ENCODE measurements at regions not wholly inside any gene's neighbourhood (a gene's known extent, or its start where the extent isn't known, plus 50 kb on each side); places are given as distances from the start of the nearest gene placed in this dataset.

DNA sequence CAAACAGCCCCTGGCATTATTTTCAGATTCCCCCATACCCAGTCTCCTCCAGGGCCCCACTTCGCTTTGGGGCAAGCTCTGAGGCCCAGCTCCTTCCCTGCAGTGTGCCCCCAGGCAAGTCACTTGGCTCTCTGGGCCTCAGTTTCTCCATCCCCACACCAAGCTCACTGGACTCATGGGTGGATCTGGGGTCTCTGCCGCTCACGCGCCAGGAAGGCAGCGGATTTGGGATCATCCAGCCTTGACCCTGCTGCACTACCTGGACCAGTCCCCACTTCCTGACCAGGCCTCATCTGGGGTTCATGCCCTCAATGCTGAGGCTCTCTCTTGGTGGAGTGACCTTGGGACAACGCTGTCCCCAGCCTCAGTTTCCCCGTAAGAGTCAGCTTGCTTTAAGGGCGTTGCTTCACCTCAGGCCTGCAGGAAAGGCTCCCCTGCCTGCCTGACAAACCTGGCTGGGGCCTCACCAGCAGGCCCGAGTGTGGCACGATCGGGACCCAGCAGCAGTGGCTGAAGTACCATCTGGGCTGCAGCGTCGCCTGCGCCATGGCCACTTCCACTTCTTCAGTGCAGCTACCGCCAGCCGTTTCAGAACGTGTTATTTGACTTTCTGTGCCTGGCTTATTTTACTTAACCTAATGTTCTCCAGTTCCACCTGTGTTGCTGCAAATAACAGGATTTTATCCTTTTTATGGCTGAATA is 519.6 kb upstream of the SEMA6A start:
- H3K36me3 Mint-ChIP-seq = no peaks in the 10 kb centered on the region
- H3K4me3 Mint-ChIP-seq = no peak overlapping the region
- no peaks in the 10 kb centered on the region for H3K4me1 Mint-ChIP-seq (ENCODE audit: low read depth)
- H3K27ac Mint-ChIP-seq = no peak overlapping the region
- peaks cover 4% of the 10 kb centered on the region for H3K9me3 Mint-ChIP-seq (ENCODE audit: low read depth)
- H3K27me3 Mint-ChIP-seq = no peaks in the 10 kb centered on the region

DNA sequence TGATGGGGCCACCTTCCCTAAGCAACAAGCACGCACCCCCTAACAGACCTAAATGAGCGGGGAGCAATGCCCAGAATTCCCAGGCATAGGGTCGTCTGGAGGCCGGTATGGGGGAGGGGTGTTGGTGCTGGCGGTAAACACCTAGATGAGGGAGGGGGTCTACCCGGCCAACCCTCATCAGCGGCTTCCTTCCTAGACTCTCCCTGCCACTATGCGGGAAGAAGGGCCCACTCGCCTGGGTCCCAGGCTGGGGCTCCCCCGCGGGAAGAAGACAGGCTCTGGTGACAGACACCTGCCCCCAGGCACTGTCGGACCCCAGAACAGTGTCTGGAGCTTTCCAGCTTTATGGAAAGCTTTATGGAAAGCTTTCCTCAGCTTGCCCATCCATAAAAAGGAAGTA is 519.0 kb upstream of the SEMA6A start:
- peaks cover 4% of the 10 kb centered on the region for H3K9me3 Mint-ChIP-seq (ENCODE audit: low read depth)
- no peak overlapping the region for H3K27ac Mint-ChIP-seq
- no peak overlapping the region for H3K4me3 Mint-ChIP-seq
- no peaks in the 10 kb centered on the region for H3K27me3 Mint-ChIP-seq
- H3K36me3 Mint-ChIP-seq = no peaks in the 10 kb centered on the region
- no peaks in the 10 kb centered on the region for H3K4me1 Mint-ChIP-seq (ENCODE audit: low read depth)

DNA sequence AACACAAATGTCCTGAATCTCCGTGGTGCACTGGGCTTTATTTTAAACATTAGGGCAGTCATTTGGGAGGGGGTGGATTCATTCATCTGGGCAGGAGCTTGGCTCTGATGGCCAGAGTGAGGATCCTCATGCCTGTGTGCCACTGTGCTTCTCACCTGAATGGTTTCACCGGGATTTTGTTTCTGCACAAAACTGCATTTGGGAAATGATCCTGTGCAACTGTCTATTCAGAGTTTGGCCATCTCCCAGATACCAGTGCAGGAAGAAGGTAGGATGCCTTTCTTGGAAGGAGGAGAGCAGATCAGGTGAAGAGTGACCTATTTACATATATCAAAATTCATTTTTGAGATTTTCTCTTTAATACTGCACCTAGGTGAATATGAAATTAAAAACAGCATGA is 514.4 kb upstream of the SEMA6A start:
- H3K36me3 Mint-ChIP-seq = no peaks in the 10 kb centered on the region
- no peaks in the 10 kb centered on the region for H3K4me1 Mint-ChIP-seq (ENCODE audit: low read depth)
- H3K27ac Mint-ChIP-seq = no peak overlapping the region
- H3K4me3 Mint-ChIP-seq = no peak overlapping the region
- no peaks in the 10 kb centered on the region for H3K27me3 Mint-ChIP-seq
- no peaks in the 10 kb centered on the region for H3K9me3 Mint-ChIP-seq (ENCODE audit: low read depth)

DNA sequence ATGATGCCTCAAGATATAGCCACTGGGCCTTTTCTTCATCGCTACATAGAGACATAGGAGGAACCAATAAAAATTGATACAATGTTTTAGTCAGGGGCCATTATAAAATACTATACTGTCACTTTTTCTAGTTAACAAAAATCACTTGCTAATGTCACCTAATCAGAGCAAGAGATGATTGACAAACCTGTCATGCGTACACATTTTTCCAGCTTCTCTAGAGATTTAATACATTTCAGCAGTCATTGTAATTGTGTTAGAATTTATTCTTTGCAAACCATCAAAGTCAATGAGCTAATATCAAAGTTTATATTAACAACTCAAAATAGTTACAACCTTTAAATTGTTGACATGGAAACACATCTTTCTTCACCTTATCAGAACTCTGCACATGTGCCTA is 513.6 kb upstream of the SEMA6A start:
- no peaks in the 10 kb centered on the region for H3K9me3 Mint-ChIP-seq (ENCODE audit: low read depth)
- no peaks in the 10 kb centered on the region for H3K4me1 Mint-ChIP-seq (ENCODE audit: low read depth)
- H3K36me3 Mint-ChIP-seq = no peaks in the 10 kb centered on the region
- H3K27ac Mint-ChIP-seq = no peak overlapping the region
- no peak overlapping the region for H3K4me3 Mint-ChIP-seq
- H3K27me3 Mint-ChIP-seq = no peaks in the 10 kb centered on the region

DNA sequence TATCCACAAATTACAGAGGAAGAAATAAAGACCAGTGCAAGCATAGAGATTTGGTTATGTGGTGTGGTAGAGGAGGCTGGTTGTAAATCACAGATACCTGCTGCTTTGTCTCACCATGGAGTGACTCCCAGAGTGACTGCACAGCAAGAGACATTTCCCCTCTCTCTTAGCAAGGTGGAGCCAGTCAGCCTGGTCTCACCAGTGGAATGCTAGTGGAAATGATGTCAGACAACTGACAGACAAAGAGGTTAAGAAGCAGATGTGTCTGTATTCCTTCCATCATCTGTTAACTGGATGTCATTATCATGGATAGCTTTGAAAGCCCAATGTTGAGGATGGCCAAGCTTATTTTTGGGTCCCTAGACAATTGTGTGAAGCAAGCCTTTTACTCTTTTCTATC is 509.4 kb upstream of the SEMA6A start:
- Mint-ChIP-seq H3K27me3 (no peaks in the 10 kb centered on the region), H3K36me3 (no peaks in the 10 kb centered on the region), H3K9me3 (ENCODE audit: low read depth) (no peaks in the 10 kb centered on the region), H3K4me1 (ENCODE audit: low read depth) (no peaks in the 10 kb centered on the region), H3K27ac (no peak overlapping the region), H3K4me3 (no peak overlapping the region)

DNA sequence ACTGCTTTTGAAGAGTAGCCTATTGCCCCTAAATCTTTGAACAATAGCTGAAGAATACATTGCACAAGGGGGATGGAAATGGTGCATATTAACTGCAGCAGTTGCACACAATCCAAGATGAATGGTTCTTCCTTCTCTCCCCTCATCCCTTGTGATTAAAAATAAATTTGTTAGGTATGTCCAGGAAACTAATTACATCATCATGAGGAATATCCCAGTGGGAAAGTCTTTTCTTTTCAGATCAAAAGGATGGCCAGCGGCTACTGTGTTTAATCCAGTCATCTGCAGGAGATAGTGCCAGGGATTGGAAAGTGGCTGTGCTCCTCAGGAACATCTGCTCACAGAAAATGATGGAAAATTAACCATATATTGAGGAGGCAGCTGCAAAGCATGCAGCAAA is 508.4 kb upstream of the SEMA6A start:
- Mint-ChIP-seq H3K27me3 (no peaks in the 10 kb centered on the region), H3K36me3 (no peaks in the 10 kb centered on the region), H3K9me3 (ENCODE audit: low read depth) (no peaks in the 10 kb centered on the region), H3K27ac (no peak overlapping the region), H3K4me1 (ENCODE audit: low read depth) (no peaks in the 10 kb centered on the region), H3K4me3 (no peak overlapping the region)

DNA sequence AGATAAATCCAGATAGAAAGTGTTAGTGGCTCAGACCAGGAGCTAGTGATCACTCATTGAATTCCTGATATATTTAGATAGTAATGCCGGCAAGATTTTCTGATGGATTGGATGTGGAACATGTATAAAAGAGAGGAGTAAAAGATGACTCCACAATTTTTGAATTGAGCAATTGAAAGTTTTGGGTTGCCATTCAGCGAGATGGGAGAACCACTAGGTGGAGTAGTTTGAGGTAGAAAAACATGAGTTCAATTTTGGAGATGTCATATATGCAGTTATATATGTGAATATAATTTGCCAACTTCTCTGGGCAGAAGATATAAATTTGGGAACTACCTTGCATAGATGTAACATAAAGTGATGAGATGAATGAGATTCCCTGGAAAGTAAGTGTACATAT is 502.5 kb upstream of the SEMA6A start:
- Mint-ChIP-seq H3K4me1 (ENCODE audit: low read depth) (no peaks in the 10 kb centered on the region), H3K27me3 (no peaks in the 10 kb centered on the region), H3K36me3 (no peaks in the 10 kb centered on the region), H3K9me3 (ENCODE audit: low read depth) (no peaks in the 10 kb centered on the region), H3K27ac (no peak overlapping the region), H3K4me3 (no peak overlapping the region)

DNA sequence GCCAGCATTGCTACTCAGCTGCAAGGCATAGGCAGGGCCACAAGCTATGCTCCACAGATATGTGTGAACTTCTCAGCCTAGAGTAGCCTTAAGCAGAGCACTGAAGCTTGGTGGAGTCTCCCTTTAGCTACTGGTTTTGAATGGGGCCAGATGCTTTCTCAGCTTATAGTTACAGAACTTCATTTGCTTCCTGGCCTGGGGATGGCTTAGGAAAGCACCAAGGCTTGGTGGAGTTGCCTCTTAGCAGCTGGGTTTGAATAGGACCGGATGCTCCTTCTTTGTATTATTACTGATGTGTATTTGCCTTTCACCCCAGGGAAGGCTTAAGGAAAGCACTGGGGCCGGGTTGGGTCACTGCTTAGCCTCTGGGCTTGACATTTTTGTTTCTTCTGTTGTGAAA is 497.8 kb upstream of the SEMA6A start:
- H3K4me1 Mint-ChIP-seq (ENCODE audit: low read depth) = no peaks in the 10 kb centered on the region
- peaks cover 11% of the 10 kb centered on the region for H3K9me3 Mint-ChIP-seq (ENCODE audit: low read depth)
- H3K4me3 Mint-ChIP-seq = no peak overlapping the region
- H3K27ac Mint-ChIP-seq = no peak overlapping the region
- no peaks in the 10 kb centered on the region for H3K27me3 Mint-ChIP-seq
- no peaks in the 10 kb centered on the region for H3K36me3 Mint-ChIP-seq

DNA sequence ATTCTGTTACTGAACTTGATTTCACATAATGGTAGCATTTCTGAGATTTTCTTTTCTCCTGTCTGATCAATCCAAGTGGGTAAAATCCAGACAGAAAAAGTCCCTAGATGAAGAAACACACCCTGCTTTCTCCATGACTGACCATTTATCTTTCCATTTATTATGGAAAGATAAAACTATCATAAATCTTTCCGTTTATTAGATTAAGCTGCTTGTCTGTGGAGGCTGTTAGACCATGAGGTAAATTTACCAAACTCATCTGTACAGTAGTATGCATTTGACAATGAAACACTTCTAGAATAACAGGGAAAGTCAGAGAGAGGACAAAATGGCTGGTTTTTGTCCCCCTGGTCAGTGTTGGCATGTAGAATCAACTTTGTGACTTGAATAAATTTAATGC is 491.2 kb upstream of the SEMA6A start:
- H3K4me1 Mint-ChIP-seq (ENCODE audit: low read depth) = no peaks in the 10 kb centered on the region
- peaks cover 4% of the 10 kb centered on the region for H3K9me3 Mint-ChIP-seq (ENCODE audit: low read depth)

DNA sequence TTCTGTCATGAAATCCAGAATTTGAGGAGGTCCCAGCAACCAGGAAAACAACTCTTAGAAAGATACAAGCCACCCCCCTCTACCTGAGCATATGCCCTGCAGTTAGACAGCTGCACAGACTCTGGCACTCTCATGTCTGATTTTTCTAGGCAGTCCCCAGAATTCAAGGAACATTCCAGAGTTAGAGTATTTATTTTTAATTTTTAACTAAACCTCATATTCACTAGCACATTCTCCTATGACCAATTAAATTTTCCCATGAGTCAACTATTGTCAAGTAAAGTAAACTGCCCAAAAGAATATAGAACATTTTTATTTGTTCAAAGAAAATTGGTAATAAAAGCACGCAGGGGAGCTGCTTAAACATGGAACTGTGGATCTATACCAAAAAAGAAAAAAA is 490.5 kb upstream of the SEMA6A start:
- Mint-ChIP-seq H3K4me1 (ENCODE audit: low read depth) (no peaks in the 10 kb centered on the region), H3K27ac (no peak overlapping the region), H3K4me3 (no peak overlapping the region), H3K27me3 (no peaks in the 10 kb centered on the region), H3K36me3 (no peaks in the 10 kb centered on the region), H3K9me3 (ENCODE audit: low read depth) (peaks cover 4% of the 10 kb centered on the region)

More for the DNA sequence above, 491.2 kb upstream of the SEMA6A start:
- Mint-ChIP-seq H3K4me3 (no peak overlapping the region), H3K36me3 (no peaks in the 10 kb centered on the region), H3K27ac (no peak overlapping the region), H3K27me3 (no peaks in the 10 kb centered on the region)

DNA sequence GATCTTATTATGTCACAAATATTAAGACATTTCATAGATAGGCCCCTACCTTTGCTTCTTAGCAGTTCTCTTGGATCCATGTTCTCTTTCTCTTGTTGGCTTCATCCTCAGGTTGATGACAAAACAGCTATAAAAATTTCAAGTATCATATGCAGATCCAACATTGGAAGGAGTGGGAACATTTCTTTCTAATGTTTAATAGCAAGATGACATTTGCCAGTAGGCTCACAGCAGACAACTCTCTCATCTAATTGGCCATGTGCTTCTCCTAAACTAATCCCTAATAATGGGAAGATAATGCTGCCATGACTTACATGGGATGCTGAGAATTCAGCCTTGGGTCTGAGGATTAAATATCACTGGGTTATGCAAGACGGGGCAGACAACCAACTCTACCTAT is 485.5 kb upstream of the SEMA6A start:
- no peaks in the 10 kb centered on the region for H3K36me3 Mint-ChIP-seq
- H3K27ac Mint-ChIP-seq = no peak overlapping the region
- H3K4me3 Mint-ChIP-seq = no peak overlapping the region
- no peaks in the 10 kb centered on the region for H3K4me1 Mint-ChIP-seq (ENCODE audit: low read depth)
- no peaks in the 10 kb centered on the region for H3K27me3 Mint-ChIP-seq
- no peaks in the 10 kb centered on the region for H3K9me3 Mint-ChIP-seq (ENCODE audit: low read depth)

DNA sequence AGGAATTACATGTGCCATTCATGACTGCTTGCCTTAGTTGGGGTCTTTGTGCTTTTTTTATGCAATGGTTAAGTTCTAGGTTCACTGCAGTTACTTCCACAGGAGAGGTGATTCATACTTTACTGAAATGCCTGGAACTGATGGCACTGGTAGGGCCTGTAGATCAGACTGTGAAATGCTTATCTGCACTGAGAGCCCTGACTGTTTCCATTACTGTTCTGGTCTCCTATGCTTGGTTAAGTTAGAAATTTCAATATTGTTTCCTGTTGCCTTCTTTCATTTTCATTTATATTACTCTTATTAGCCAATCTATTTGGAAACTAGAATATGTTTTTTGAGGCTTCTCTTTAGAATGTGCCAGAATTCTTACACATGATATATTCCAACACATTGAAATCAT is 484.1 kb upstream of the SEMA6A start:
- no peaks in the 10 kb centered on the region for H3K9me3 Mint-ChIP-seq (ENCODE audit: low read depth)
- H3K4me3 Mint-ChIP-seq = no peak overlapping the region
- H3K4me1 Mint-ChIP-seq (ENCODE audit: low read depth) = no peaks in the 10 kb centered on the region
- H3K27ac Mint-ChIP-seq = no peak overlapping the region
- no peaks in the 10 kb centered on the region for H3K27me3 Mint-ChIP-seq
- H3K36me3 Mint-ChIP-seq = no peaks in the 10 kb centered on the region

DNA sequence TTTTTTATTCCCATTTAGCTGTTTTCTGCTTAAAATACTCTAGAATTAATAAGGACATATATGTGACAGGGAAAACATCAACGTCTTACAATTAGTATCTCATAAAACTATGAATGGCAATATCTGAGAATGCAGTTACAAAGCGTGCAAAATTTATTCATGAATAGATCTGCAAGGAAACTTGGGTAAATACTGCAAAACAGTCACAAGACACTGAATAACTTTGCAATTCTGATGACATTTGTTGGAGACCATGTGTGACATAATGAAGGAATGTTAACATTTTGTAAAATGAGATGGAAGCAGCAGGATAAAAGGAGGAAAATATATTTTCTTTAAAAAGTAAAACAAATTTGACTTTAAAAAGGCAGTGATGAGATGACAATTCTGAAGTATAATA is 480.9 kb upstream of the SEMA6A start:
- H3K4me1 Mint-ChIP-seq (ENCODE audit: low read depth) = no peaks in the 10 kb centered on the region
- no peaks in the 10 kb centered on the region for H3K9me3 Mint-ChIP-seq (ENCODE audit: low read depth)
- no peak overlapping the region for H3K27ac Mint-ChIP-seq
- no peak overlapping the region for H3K4me3 Mint-ChIP-seq
- no peaks in the 10 kb centered on the region for H3K36me3 Mint-ChIP-seq
- no peaks in the 10 kb centered on the region for H3K27me3 Mint-ChIP-seq

DNA sequence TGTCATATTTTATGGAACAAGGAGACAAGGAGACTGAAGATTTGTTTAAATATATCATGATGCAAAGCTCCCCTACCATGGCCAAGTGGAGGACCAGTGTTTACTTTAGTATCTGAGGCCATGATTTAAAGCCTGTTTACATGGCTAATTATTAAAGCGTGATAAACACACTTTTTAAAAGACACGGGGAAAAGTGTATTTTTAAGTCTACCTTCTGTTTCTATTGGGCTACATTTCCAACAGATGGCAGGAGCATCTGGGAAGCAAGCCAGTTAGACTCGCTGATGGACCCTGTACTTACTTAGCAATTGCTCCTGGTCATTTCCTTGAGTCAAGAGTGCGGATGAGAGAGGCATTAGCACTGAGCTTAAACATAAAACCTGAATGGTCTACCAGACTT is 480.3 kb upstream of the SEMA6A start:
- Mint-ChIP-seq H3K4me3 (no peak overlapping the region), H3K9me3 (ENCODE audit: low read depth) (no peaks in the 10 kb centered on the region), H3K27me3 (no peaks in the 10 kb centered on the region), H3K36me3 (no peaks in the 10 kb centered on the region), H3K4me1 (ENCODE audit: low read depth) (no peaks in the 10 kb centered on the region), H3K27ac (no peak overlapping the region)

DNA sequence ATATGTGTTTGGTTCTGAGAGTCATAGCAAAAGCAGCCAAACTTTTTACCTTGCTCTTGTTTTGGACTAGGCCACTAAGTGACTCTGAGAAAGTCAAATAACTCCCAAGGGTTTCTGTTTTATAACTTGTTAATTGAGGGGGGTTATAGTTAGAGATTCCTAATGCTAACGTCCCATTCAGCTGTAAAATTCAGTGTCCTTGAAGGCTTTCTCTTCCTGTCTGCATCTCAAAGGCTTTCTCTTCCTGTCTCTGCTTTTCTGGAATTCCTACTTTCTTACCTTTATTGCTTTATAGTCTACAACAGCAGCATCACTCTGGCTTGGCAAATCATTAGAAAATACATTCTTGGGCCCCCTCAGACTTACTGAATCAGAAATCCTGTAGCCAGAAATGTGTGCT is 479.5 kb upstream of the SEMA6A start:
- Mint-ChIP-seq H3K36me3 (no peaks in the 10 kb centered on the region), H3K27ac (no peak overlapping the region), H3K4me3 (no peak overlapping the region), H3K27me3 (no peaks in the 10 kb centered on the region), H3K9me3 (ENCODE audit: low read depth) (no peaks in the 10 kb centered on the region), H3K4me1 (ENCODE audit: low read depth) (no peaks in the 10 kb centered on the region)

DNA sequence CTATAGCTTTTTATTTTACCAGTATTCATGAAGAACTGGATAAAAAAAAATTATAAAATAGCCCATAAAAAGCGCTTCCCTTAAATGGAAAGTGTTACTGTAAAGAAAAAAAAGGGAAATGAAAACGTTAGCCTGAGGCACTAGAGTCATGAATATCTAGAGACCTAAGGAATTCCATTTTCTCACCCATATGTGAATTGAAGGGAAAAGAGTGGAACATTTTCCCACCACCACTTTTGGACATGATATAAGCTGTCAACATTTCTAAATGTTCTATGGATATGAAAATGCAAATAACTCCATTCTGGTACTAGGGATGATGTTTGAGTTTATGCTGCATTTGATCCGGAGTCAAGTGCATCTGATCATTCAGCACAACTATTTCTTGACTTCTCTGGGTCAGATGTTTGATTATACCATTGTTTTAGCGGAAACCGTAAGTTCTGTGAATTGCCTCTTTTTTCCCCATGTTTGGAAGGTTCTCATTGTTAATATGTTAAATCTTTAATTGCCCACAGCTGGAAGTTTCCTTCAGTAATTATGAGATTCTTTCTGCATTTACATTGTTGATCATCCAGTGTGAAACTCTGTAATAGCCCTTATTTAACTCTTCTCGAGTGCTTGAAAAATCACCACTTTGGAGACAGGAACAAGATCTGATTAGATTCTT is 467.4 kb upstream of the SEMA6A start:
- Mint-ChIP-seq H3K4me1 (ENCODE audit: low read depth) (no peaks in the 10 kb centered on the region), H3K27ac (no peak overlapping the region), H3K27me3 (no peaks in the 10 kb centered on the region), H3K4me3 (no peak overlapping the region), H3K36me3 (no peaks in the 10 kb centered on the region), H3K9me3 (ENCODE audit: low read depth) (no peaks in the 10 kb centered on the region)
